MM.1S (cell line): ENCODE measurements at regions not wholly inside any gene's neighbourhood (a gene's known extent, or its start where the extent isn't known, plus 50 kb on each side); places are given as distances from the start of the nearest gene placed in this dataset.

Experiments used
- EZH2 ChIP-seq: fragments of 300-600 bp; sonication (generic); optimal IDR thresholded peaks from 2 replicates; pipeline ENCODE3; 2017; ENCODE audit warnings: low read depth, mild to moderate bottlenecking, antibody characterized with exemption, low read length, mixed read lengths
- EZH2phosphoT487 ChIP-seq: fragments of 300-600 bp; sonication (generic); IDR thresholded peaks from 2 replicates; pipeline ENCODE4 v1.6.1; 2018; ENCODE audit warnings: antibody characterized with exemption, low read length

DNA sequence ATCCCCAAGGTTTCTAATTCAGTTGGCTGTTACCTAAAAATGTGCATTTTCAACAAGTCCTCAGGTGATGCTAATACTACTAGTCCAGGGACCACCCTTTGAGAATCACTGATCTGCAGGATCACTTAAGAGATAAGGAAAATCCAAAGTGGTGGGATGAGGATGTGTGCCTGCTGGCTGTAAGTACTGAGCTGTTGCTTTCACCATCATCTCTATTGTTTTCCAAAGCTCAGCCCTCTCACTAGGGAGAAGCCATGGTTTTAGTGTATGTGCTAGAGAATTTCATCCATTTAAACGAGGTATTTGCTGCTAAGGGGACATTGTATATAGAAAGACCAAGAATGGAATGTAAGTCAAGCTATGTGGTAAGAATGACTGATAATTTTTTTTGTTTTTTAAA lies 202.3 kb downstream of the KIF21A start:
- TF ChIP-seq EZH2phosphoT487 (no peak), EZH2 (no peak)
